ENCODE measurements at regions not wholly inside any gene's neighbourhood (a gene's known extent, or its start where the extent isn't known, plus 50 kb on each side); places are given as distances from the start of the nearest gene placed in this dataset.

GRCh38 chr2:9771481-9772017 lies 71.7 kb upstream of the TAF1B start:
- Histone ChIP-seq H3K27ac (no peak overlapping the region), H3K4me1 (no peaks in the 10 kb centered on the region)
- intact Hi-C loops (cut with DNase I), result no loop called here

GRCh38 chr2:9772035-9772998 lies 71.0 kb upstream of the TAF1B start:
- Histone ChIP-seq H3K4me1 (no peaks in the 10 kb centered on the region), H3K4me3 (no peak overlapping the region), H3K36me3 (no peaks in the 10 kb centered on the region), H3K9me3 (no peaks in the 10 kb centered on the region), H3K9ac (ENCODE audit: low read depth in 2 of 2, low read length in 2 of 2) (no peak overlapping the region), H3K27ac (no peak overlapping the region), H3K27me3 (no peaks in the 10 kb centered on the region)
- no peak for TF ChIP-seq CTCF (IDR thresholded peaks at IDR 0.05)
- intact Hi-C loops (cut with DNase I), result no loop called here
- no peak for DNase-seq

More at GRCh38 chr2:9771481-9772017, 71.7 kb upstream of the TAF1B start:
- Histone ChIP-seq H3K9ac (ENCODE audit: low read depth in 2 of 2, low read length in 2 of 2) (no peak overlapping the region), H3K36me3 (no peaks in the 10 kb centered on the region), H3K4me3 (no peak overlapping the region), H3K9me3 (no peaks in the 10 kb centered on the region), H3K27me3 (no peaks in the 10 kb centered on the region)
- DNase-seq, result no peak
- TF ChIP-seq CTCF (IDR thresholded peaks at IDR 0.05), result no peak

- DNase-seq, result no peak
- Histone ChIP-seq H3K36me3 (no peaks in the 10 kb centered on the region), H3K4me1 (no peaks in the 10 kb centered on the region), H3K27me3 (no peaks in the 10 kb centered on the region), H3K4me3 (no peak overlapping the region), H3K9me3 (no peaks in the 10 kb centered on the region), H3K27ac (no peak overlapping the region), H3K9ac (ENCODE audit: low read depth in 2 of 2, low read length in 2 of 2) (no peak overlapping the region)
- intact Hi-C loops (cut with DNase I), result no loop called here
- TF ChIP-seq CTCF (IDR thresholded peaks at IDR 0.05), result no peak
Observed at GRCh38 chr2:9772999-9773902, 70.0 kb upstream of the TAF1B start.

GRCh38 chr2:9773903-9774239 lies 69.4 kb upstream of the TAF1B start:
- intact Hi-C loops (cut with DNase I), result no loop called here
- H3K36me3 ChIP-seq, result no peaks in the 10 kb centered on the region
- H3K4me1 ChIP-seq, result no peaks in the 10 kb centered on the region

More at GRCh38 chr2:9773903-9774239, 69.4 kb upstream of the TAF1B start:
- Histone ChIP-seq H3K9me3 (no peaks in the 10 kb centered on the region), H3K27ac (no peak overlapping the region), H3K9ac (ENCODE audit: low read depth in 2 of 2, low read length in 2 of 2) (no peak overlapping the region), H3K4me3 (no peak overlapping the region), H3K27me3 (no peaks in the 10 kb centered on the region)
- DNase-seq, result no peak
- TF ChIP-seq CTCF (IDR thresholded peaks at IDR 0.05), result no peak

Data from colonic mucosa (tissue), 4 donors.